Spleen (tissue), 11 donors: ENCODE measurements at regions not wholly inside any gene's neighbourhood (a gene's known extent, or its start where the extent isn't known, plus 50 kb on each side); places are given as distances from the start of the nearest gene placed in this dataset.

Experiments used
- DNase-seq: peaks from one replicate; pipeline ENCODE4 v3.0.0-alpha.2; 2020
- H3K27ac ChIP-seq, 8 donors: fragments of 200-600 bp; sonication (generic) in 7 of 8; 1 replicate in 4 of 8; 2 replicates in 4 of 8; pipeline versions ENCODE4 v1.5.0 to v1.8.0; 2016 to 2021; ENCODE audit warnings: inconsistent platforms in 4 of 8, mild to moderate bottlenecking in 4 of 8, moderate library complexity in 1 of 8
- H3K27me3 ChIP-seq, 7 donors: fragments of 200-600 bp; sonication (generic) in 6 of 7; replicated peaks in 1 of 7; 1 replicate in 4 of 7; 2 replicates in 3 of 7; pipeline versions ENCODE4 v1.5.0 to v1.8.0; 2016 to 2021; ENCODE audit warnings: inconsistent platforms in 3 of 7, mild to moderate bottlenecking in 1 of 7
- H3K36me3 ChIP-seq, 6 donors: fragments of 200-600 bp; sonication (generic) in 5 of 6; 1 replicate in 4 of 6; 2 replicates in 2 of 6; pipeline versions ENCODE4 v1.5.0 to v1.8.0; 2016 to 2021; ENCODE audit warnings: inconsistent platforms in 2 of 6
- H3K4me1 ChIP-seq, 6 donors: fragments of 200-600 bp; sonication (generic) in 5 of 6; 1 replicate in 3 of 6; 2 replicates in 3 of 6; pipeline versions ENCODE4 v1.5.0 to v1.8.0; 2016 to 2021; ENCODE audit warnings: inconsistent platforms in 3 of 6
- H3K4me3 ChIP-seq, 8 donors: fragments of 200-600 bp; sonication (generic) in 7 of 8; 1 replicate in 4 of 8; 2 replicates in 4 of 8; pipeline versions ENCODE4 v1.5.0 to v1.8.0; 2016 to 2021; ENCODE audit warnings: inconsistent platforms in 4 of 8, mild to moderate bottlenecking in 4 of 8, moderate library complexity in 2 of 8
- H3K9me3 ChIP-seq, 8 donors: fragments of 200-600 bp; sonication (generic) in 7 of 8; 1 replicate in 4 of 8; 2 replicates in 4 of 8; pipeline versions ENCODE4 v1.5.0 to v1.8.0; 2016 to 2021; ENCODE audit warnings: inconsistent platforms in 4 of 8
- CTCF ChIP-seq, 11 experiments: fragments of 200-600 bp in 7 of 11; fragments of 450-650 bp in 4 of 11; sonication (generic) in 4 of 11; IDR thresholded peaks in 8 of 11; conservative IDR thresholded peaks in 3 of 11; 1 replicate in 7 of 11; 2 replicates in 4 of 11; pipeline versions ENCODE4 v1.4.0 to v1.8.0; 2016 to 2021; ENCODE audit warnings: antibody characterized with exemption in 11 of 11, inconsistent platforms in 4 of 11, mild to moderate bottlenecking in 1 of 11
- POLR2A ChIP-seq, 3 donors: fragments of 450-650 bp; IDR thresholded peaks; one replicate each; pipeline ENCODE4 v1.5.1; 2017; ENCODE audit warnings: antibody characterized with exemption in 3 of 3, mild to moderate bottlenecking in 1 of 3
- POLR2AphosphoS5 ChIP-seq, 3 donors: sonication (generic); formaldehyde crosslinking; IDR thresholded peaks; one replicate each; pipeline ENCODE4 v1.5.1; 2017; ENCODE audit warnings: antibody characterized with exemption in 3 of 3
- WGBS, 5 donors: extraction: QIAGEN DNeasy Blood & Tissue Kit in 3 of 5; methylation state at CpG; one replicate each; pipeline versions ENCODE4 v1.1.5 to v1.1.7; 2013 to 2018; 5-methylcytosine and 5-hydroxymethylcytosine counted together
- intact Hi-C: fragments of 100-400 bp; cut with DNase I; formaldehyde crosslinking; loops from one replicate; pipeline ENCODE4 v1.15.0; 2023; ENCODE audit warnings: low total_unique reads
- donor health status: healthy with polysubstance abuse.
- donor health status: DM: no; HTN: no; CAD: no; lungs with moderate emphysema.
- donor health status: DM: no; HTN: no; CAD: no.
- donor health status: Bipolar disorder and iron deficiency.
- donor health status: healthy.
- donor health status: DM: no; HTN: no; CAD: no.
- donor health status: DM: yes; HTN: yes; CAD: no.

- DNase-seq: no peak
- WGBS, 5 donors: 37 to 90% (median 78%) methylated on average over 3 of the region's 3 CpGs
- intact Hi-C loops: no loop called here
- no peaks in the 10 kb centered on the region for H3K36me3 ChIP-seq
- no peak overlapping the region for H3K4me3 ChIP-seq
- H3K27me3 ChIP-seq: no peaks in the 10 kb centered on the region
- no peak overlapping the region for H3K27ac ChIP-seq
- no peak for TF ChIP-seq POLR2A (IDR thresholded peaks at IDR 0.05)
- no peak for TF ChIP-seq CTCF (IDR thresholded peaks at IDR 0.05 in 8 of 11, conservative IDR thresholded peaks at IDR 0.05 in 3 of 11)
- TF ChIP-seq POLR2AphosphoS5 (IDR thresholded peaks at IDR 0.05): no peak
- H3K4me1 ChIP-seq: no peaks in the 10 kb centered on the region
- no peaks in the 10 kb centered on the region for H3K9me3 ChIP-seq
Observed at GRCh38 chr3:30186741-30187219, 419.6 kb upstream of the TGFBR2 start.

- no peaks in the 10 kb centered on the region for H3K4me1 ChIP-seq
- no peaks in the 10 kb centered on the region for H3K27me3 ChIP-seq
- H3K9me3 ChIP-seq: no peaks in the 10 kb centered on the region
- H3K4me3 ChIP-seq: no peak overlapping the region
- no peaks in the 10 kb centered on the region for H3K36me3 ChIP-seq
- intact Hi-C loops: no loop called here
- TF ChIP-seq CTCF (IDR thresholded peaks at IDR 0.05 in 8 of 11, conservative IDR thresholded peaks at IDR 0.05 in 3 of 11): no peak
- TF ChIP-seq POLR2AphosphoS5 (IDR thresholded peaks at IDR 0.05): no peak
- no peak for TF ChIP-seq POLR2A (IDR thresholded peaks at IDR 0.05)
- WGBS, 5 donors: 84 to 97% (median 92%) methylated on average over 2 of the region's 2 CpGs
- no peak overlapping the region for H3K27ac ChIP-seq
- no peak for DNase-seq
Observed at GRCh38 chr3:30187366-30187765, 419.0 kb upstream of the TGFBR2 start.

- WGBS, 5 donors: 83 to 94% (median 91%) methylated on average over 1 of the region's 1 CpG
- intact Hi-C loops: no loop called here
- H3K27ac ChIP-seq: no peak overlapping the region
- H3K4me1 ChIP-seq: peaks cover 0 to 9% (median 0%) of the 10 kb centered on the region in 6 donors
- no peaks in the 10 kb centered on the region for H3K36me3 ChIP-seq
- no peaks in the 10 kb centered on the region for H3K27me3 ChIP-seq
- TF ChIP-seq POLR2AphosphoS5 (IDR thresholded peaks at IDR 0.05) (no peak), POLR2A (IDR thresholded peaks at IDR 0.05) (no peak), CTCF (IDR thresholded peaks at IDR 0.05 in 8 of 11, conservative IDR thresholded peaks at IDR 0.05 in 3 of 11) (no peak)
- no peaks in the 10 kb centered on the region for H3K9me3 ChIP-seq
- H3K4me3 ChIP-seq: no peak overlapping the region
- DNase-seq: no peak
Observed at GRCh38 chr3:30188713-30189112, 417.7 kb upstream of the TGFBR2 start.

- intact Hi-C loops: loop anchor here (5.0 to 10.0 kb wide), 2 partner anchors 68 to 145 kb away; no protein-coding TSS in a partner anchor
- no peaks in the 10 kb centered on the region for H3K36me3 ChIP-seq
- peaks cover 0 to 10% (median 0%) of the 10 kb centered on the region in 6 donors for H3K4me1 ChIP-seq
- no peaks in the 10 kb centered on the region for H3K27me3 ChIP-seq
- TF ChIP-seq POLR2A (IDR thresholded peaks at IDR 0.05) (no peak), POLR2AphosphoS5 (IDR thresholded peaks at IDR 0.05) (no peak), CTCF (IDR thresholded peaks at IDR 0.05 in 8 of 11, conservative IDR thresholded peaks at IDR 0.05 in 3 of 11) (no peak)
- DNase-seq: no peak
- no peak overlapping the region for H3K4me3 ChIP-seq
- WGBS, 5 donors: 56 to 88% (median 77%) methylated on average over 3 of the region's 3 CpGs
- H3K27ac ChIP-seq: no peak overlapping the region
- H3K9me3 ChIP-seq: no peaks in the 10 kb centered on the region
Observed at GRCh38 chr3:30189900-30190299, 416.5 kb upstream of the TGFBR2 start.
